ENCODE measurements at regions not wholly inside any gene's neighbourhood (a gene's known extent, or its start where the extent isn't known, plus 50 kb on each side); places are given as distances from the start of the nearest gene placed in this dataset.
A peak's percentile ranks its signal among the peaks of the same experiment; 100 is the strongest.

GRCh38 chr11:116539211-116539610, 233.6 kb downstream of the BUD13 start:
- Histone ChIP-seq H3K27me3 (peaks cover 0 to 7% (median 0%) of the 10 kb centered on the region in 3 donors), H3K9me3 (peaks cover 0 to 2% (median 0%) of the 10 kb centered on the region in 4 donors), H3K4me1 (no peaks in the 10 kb centered on the region), H3K27ac (no peak overlapping the region), H3K4me3 (no peak overlapping the region), H3K36me3 (no peaks in the 10 kb centered on the region)
- intact Hi-C loops (cut with DNase I) = no loop called here
- 73 to 82% methylated on average over 4 of the region's 4 CpGs for WGBS, 2 donors
- DNase-seq = peak; percentile 32
- TF ChIP-seq CTCF (IDR thresholded peaks at IDR 0.05) (no peak), EP300 (IDR thresholded peaks at IDR 0.05) (no peak), POLR2AphosphoS5 (IDR thresholded peaks at IDR 0.05) (no peak), POLR2A (IDR thresholded peaks at IDR 0.05) (no peak)

GRCh38 chr11:116538677-116539076, 234.1 kb downstream of the BUD13 start:
- Histone ChIP-seq H3K36me3 (no peaks in the 10 kb centered on the region), H3K4me3 (no peak overlapping the region), H3K4me1 (no peaks in the 10 kb centered on the region), H3K27ac (no peak overlapping the region), H3K27me3 (peaks cover 0 to 7% (median 0%) of the 10 kb centered on the region in 3 donors), H3K9me3 (peaks cover 0 to 2% (median 0%) of the 10 kb centered on the region in 4 donors)
- DNase-seq = peak; percentile 24
- intact Hi-C loops (cut with DNase I) = no loop called here
- TF ChIP-seq CTCF (IDR thresholded peaks at IDR 0.05) (no peak), POLR2AphosphoS5 (IDR thresholded peaks at IDR 0.05) (no peak)
- 79 to 84% methylated on average over 3 of the region's 3 CpGs for WGBS, 2 donors

GRCh38 chr11:116537709-116538108, 235.1 kb downstream of the BUD13 start:
- Histone ChIP-seq H3K27ac (no peak overlapping the region), H3K4me3 (no peak overlapping the region), H3K36me3 (no peaks in the 10 kb centered on the region), H3K27me3 (peaks cover 0 to 7% (median 0%) of the 10 kb centered on the region in 3 donors), H3K9me3 (peaks cover 0 to 2% (median 0%) of the 10 kb centered on the region in 4 donors), H3K4me1 (no peaks in the 10 kb centered on the region)
- 78 to 83% methylated on average over 11 of the region's 11 CpGs for WGBS, 2 donors
- DNase-seq = peak; percentile 34
- TF ChIP-seq POLR2AphosphoS5 (IDR thresholded peaks at IDR 0.05) (no peak), POLR2A (IDR thresholded peaks at IDR 0.05) (no peak), CTCF (IDR thresholded peaks at IDR 0.05) (no peak), EP300 (IDR thresholded peaks at IDR 0.05) (no peak)
- intact Hi-C loops (cut with DNase I) = no loop called here

- intact Hi-C loops (cut with DNase I) = no loop called here
- DNase-seq = peak; percentile 35
- no peak overlapping the region for H3K27ac ChIP-seq
- no peak for TF ChIP-seq CTCF (IDR thresholded peaks at IDR 0.05)
- TF ChIP-seq POLR2AphosphoS5 (IDR thresholded peaks at IDR 0.05) = no peak
- TF ChIP-seq EP300 (IDR thresholded peaks at IDR 0.05) = no peak
- TF ChIP-seq POLR2A (IDR thresholded peaks at IDR 0.05) = no peak
- H3K4me3 ChIP-seq = no peak overlapping the region
- H3K4me1 ChIP-seq = no peaks in the 10 kb centered on the region
- peaks cover 0 to 7% (median 0%) of the 10 kb centered on the region in 3 donors for H3K27me3 ChIP-seq
- no peaks in the 10 kb centered on the region for H3K36me3 ChIP-seq
- WGBS, 2 donors = 67 to 74% methylated on average over 10 of the region's 10 CpGs
- peaks cover 0 to 2% (median 0%) of the 10 kb centered on the region in 4 donors for H3K9me3 ChIP-seq
Measured at GRCh38 chr11:116537121-116537520, 235.7 kb downstream of the BUD13 start.

GRCh38 chr11:116536416-116536815, 236.4 kb downstream of the BUD13 start:
- TF ChIP-seq POLR2A (IDR thresholded peaks at IDR 0.05) (no peak), EP300 (IDR thresholded peaks at IDR 0.05) (no peak), CTCF (IDR thresholded peaks at IDR 0.05) (no peak), POLR2AphosphoS5 (IDR thresholded peaks at IDR 0.05) (no peak)
- Histone ChIP-seq H3K4me3 (no peak overlapping the region), H3K4me1 (no peaks in the 10 kb centered on the region), H3K27ac (no peak overlapping the region), H3K27me3 (peaks cover 0 to 11% (median 0%) of the 10 kb centered on the region in 3 donors), H3K9me3 (peaks cover 0 to 2% (median 0%) of the 10 kb centered on the region in 4 donors), H3K36me3 (no peaks in the 10 kb centered on the region)
- 72 to 78% methylated on average over 3 of the region's 3 CpGs for WGBS, 2 donors
- DNase-seq = peak; percentile 12
- intact Hi-C loops (cut with DNase I) = no loop called here
